ENCODE measurements at regions not wholly inside any gene's neighbourhood (a gene's known extent, or its start where the extent isn't known, plus 50 kb on each side); places are given as distances from the start of the nearest gene placed in this dataset.

GRCh38 chr1:22222723-22223122 lies 79.8 kb upstream of the WNT4 start:
- no peak for DNase-seq

GRCh38 chr1:22223176-22223575 lies 80.3 kb upstream of the WNT4 start:
- no peak for DNase-seq

GRCh38 chr1:22224091-22224490 lies 81.2 kb upstream of the WNT4 start:
- no peak for DNase-seq

GRCh38 chr1:22224631-22225030 lies 81.7 kb upstream of the WNT4 start:
- no peak for DNase-seq

GRCh38 chr1:22225858-22226589 lies 83.1 kb upstream of the WNT4 start:
- DNase-seq, result no peak

GRCh38 chr1:22228074-22228473 lies 85.2 kb upstream of the WNT4 start:
- no peak for DNase-seq

- DNase-seq, result no peak
Observed at GRCh38 chr1:22228505-22228911, 85.6 kb upstream of the WNT4 start.

- DNase-seq, result no peak
Observed at GRCh38 chr1:22229379-22229778, 86.5 kb upstream of the WNT4 start.

- DNase-seq, result no peak
Observed at GRCh38 chr1:22231068-22231593, 88.2 kb upstream of the WNT4 start.

- DNase-seq, result no peak
Observed at GRCh38 chr1:22231995-22232690, 89.2 kb upstream of the WNT4 start.

GRCh38 chr1:22233222-22233621 lies 90.3 kb upstream of the WNT4 start:
- DNase-seq, result no peak

GRCh38 chr1:22234476-22235030 lies 91.7 kb upstream of the WNT4 start:
- DNase-seq, result no peak

- DNase-seq, result no peak
Observed at GRCh38 chr1:22236166-22236565, 93.3 kb upstream of the WNT4 start.

GRCh38 chr1:22236900-22237299 lies 94.0 kb upstream of the WNT4 start:
- no peak for DNase-seq

- DNase-seq, result no peak
Observed at GRCh38 chr1:22237433-22238093, 94.7 kb upstream of the WNT4 start.

GRCh38 chr1:22238356-22239224 lies 95.7 kb upstream of the WNT4 start:
- DNase-seq, result no peak

GRCh38 chr1:22239378-22239777 lies 96.5 kb upstream of the WNT4 start:
- no peak for DNase-seq

- no peak for DNase-seq
Observed at GRCh38 chr1:22241250-22241649, 98.4 kb upstream of the WNT4 start.

GRCh38 chr1:22241811-22242210 lies 98.9 kb upstream of the WNT4 start:
- no peak for DNase-seq

GRCh38 chr1:22245100-22245650 lies 102.3 kb upstream of the WNT4 start:
- no peak for DNase-seq

GRCh38 chr1:22245726-22246125 lies 102.8 kb upstream of the WNT4 start:
- no peak for DNase-seq
